ENCODE measurements at regions not wholly inside any gene's neighbourhood (a gene's known extent, or its start where the extent isn't known, plus 50 kb on each side); places are given as distances from the start of the nearest gene placed in this dataset.

DNA sequence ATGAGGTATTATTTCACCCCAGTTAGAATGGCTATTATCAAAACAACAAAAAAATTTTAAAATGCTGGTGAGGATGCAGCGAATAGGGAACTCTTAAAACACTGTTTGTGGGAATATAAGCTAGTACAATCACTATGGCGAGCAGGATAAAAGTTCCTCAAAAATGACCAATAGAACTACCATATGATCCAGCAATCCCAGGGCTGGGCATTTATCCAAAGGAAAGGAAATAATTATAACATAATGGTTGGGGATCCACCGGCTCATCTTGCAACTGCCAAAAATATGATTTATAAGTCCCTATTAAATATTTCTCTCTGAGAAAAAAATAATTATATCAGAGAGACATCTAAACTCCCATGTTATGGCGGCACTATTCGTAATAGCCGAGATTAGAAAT lies 127.6 kb upstream of the MME start:
- Histone ChIP-seq H2AFZ (ENCODE audit: low read depth, low read length) (no peak overlapping the region), H3K79me2 (replicated peaks; ENCODE audit: insufficient read depth, low read length) (no peaks in the 10 kb centered on the region), H3K36me3 (ENCODE audit: insufficient read depth, low read length) (no peaks in the 10 kb centered on the region), H3K27ac (ENCODE audit: low read length) (no peak overlapping the region), H3K4me2 (ENCODE audit: low read length) (no peak overlapping the region), H3K9me2 (ENCODE audit: insufficient read depth, low read length) (no peaks in the 10 kb centered on the region), H3K9me3 (ENCODE audit: low read length) (peaks cover 5% of the 10 kb centered on the region), H3K27me3 (ENCODE audit: insufficient read depth, low read depth, low read length) (no peaks in the 10 kb centered on the region), H4K20me1 (ENCODE audit: insufficient read depth) (no peaks in the 10 kb centered on the region), H3F3A (ENCODE audit: insufficient read depth, low read length, poor library complexity, severe bottlenecking) (no peaks in the 10 kb centered on the region), H3K4me3 (ENCODE audit: low read length) (no peak overlapping the region), H3K9ac (ENCODE audit: low read length) (no peak overlapping the region)
- TF ChIP-seq, protein P1, sequence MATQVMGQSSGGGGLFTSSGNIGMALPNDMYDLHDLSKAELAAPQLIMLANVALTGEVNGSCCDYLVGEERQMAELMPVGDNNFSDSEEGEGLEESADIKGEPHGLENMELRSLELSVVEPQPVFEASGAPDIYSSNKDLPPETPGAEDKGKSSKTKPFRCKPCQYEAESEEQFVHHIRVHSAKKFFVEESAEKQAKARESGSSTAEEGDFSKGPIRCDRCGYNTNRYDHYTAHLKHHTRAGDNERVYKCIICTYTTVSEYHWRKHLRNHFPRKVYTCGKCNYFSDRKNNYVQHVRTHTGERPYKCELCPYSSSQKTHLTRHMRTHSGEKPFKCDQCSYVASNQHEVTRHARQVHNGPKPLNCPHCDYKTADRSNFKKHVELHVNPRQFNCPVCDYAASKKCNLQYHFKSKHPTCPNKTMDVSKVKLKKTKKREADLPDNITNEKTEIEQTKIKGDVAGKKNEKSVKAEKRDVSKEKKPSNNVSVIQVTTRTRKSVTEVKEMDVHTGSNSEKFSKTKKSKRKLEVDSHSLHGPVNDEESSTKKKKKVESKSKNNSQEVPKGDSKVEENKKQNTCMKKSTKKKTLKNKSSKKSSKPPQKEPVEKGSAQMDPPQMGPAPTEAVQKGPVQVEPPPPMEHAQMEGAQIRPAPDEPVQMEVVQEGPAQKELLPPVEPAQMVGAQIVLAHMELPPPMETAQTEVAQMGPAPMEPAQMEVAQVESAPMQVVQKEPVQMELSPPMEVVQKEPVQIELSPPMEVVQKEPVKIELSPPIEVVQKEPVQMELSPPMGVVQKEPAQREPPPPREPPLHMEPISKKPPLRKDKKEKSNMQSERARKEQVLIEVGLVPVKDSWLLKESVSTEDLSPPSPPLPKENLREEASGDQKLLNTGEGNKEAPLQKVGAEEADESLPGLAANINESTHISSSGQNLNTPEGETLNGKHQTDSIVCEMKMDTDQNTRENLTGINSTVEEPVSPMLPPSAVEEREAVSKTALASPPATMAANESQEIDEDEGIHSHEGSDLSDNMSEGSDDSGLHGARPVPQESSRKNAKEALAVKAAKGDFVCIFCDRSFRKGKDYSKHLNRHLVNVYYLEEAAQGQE (IDR thresholded peaks at IDR 0.05; ENCODE audit: borderline replicate concordance), result no peak
- TF ChIP-seq POLR2AphosphoS5 (IDR thresholded peaks at IDR 0.05) (no peak), MXI1 (conservative IDR thresholded peaks at IDR 0.05; ENCODE audit: poor library complexity, severe bottlenecking) (no peak), EP300 (conservative IDR thresholded peaks at IDR 0.05; ENCODE audit: poor library complexity, severe bottlenecking) (no peak), SMC3 (conservative IDR thresholded peaks at IDR 0.05; ENCODE audit: poor library complexity) (no peak), TAF1 (IDR thresholded peaks at IDR 0.05; ENCODE audit: low read depth) (no peak), RAD21 (conservative IDR thresholded peaks at IDR 0.05) (no peak), EZH2 (IDR thresholded peaks at IDR 0.05; ENCODE audit: borderline replicate concordance, insufficient read depth, low read length, poor library complexity, severe bottlenecking) (no peak)
- TF ChIP-seq, protein P2, sequence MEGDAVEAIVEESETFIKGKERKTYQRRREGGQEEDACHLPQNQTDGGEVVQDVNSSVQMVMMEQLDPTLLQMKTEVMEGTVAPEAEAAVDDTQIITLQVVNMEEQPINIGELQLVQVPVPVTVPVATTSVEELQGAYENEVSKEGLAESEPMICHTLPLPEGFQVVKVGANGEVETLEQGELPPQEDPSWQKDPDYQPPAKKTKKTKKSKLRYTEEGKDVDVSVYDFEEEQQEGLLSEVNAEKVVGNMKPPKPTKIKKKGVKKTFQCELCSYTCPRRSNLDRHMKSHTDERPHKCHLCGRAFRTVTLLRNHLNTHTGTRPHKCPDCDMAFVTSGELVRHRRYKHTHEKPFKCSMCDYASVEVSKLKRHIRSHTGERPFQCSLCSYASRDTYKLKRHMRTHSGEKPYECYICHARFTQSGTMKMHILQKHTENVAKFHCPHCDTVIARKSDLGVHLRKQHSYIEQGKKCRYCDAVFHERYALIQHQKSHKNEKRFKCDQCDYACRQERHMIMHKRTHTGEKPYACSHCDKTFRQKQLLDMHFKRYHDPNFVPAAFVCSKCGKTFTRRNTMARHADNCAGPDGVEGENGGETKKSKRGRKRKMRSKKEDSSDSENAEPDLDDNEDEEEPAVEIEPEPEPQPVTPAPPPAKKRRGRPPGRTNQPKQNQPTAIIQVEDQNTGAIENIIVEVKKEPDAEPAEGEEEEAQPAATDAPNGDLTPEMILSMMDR (IDR thresholded peaks at IDR 0.05; ENCODE audit: poor library complexity, severe bottlenecking), result no peak

DNA sequence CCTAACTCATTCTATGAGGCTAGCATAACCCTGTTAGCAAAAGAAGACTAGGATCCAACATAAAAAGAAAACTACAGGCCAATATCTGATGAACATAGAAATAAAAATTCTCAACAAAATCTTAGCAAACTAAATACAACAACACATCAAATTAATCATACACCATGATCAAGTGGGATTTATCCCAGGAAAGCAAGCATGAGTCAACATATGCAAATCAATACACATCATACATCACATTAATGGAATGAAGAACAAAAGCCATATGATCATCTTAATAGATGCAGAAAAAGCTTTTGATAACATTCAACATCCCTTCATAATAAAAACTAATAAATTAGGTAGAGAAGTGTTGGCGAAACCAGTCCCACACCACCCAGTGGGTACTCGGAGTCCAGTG lies 136.1 kb upstream of the MME start:
- Histone ChIP-seq H3K27ac (ENCODE audit: low read length) (no peak overlapping the region), H3K79me2 (replicated peaks; ENCODE audit: insufficient read depth, low read length) (no peaks in the 10 kb centered on the region), H3K4me3 (ENCODE audit: low read length) (no peak overlapping the region), H2AFZ (ENCODE audit: low read depth, low read length) (no peak overlapping the region), H3K4me2 (ENCODE audit: low read length) (no peak overlapping the region), H3K9me3 (ENCODE audit: low read length) (no peaks in the 10 kb centered on the region), H3K9ac (ENCODE audit: low read length) (no peak overlapping the region), H3K9me2 (ENCODE audit: insufficient read depth, low read length) (no peaks in the 10 kb centered on the region), H3K27me3 (ENCODE audit: insufficient read depth, low read depth, low read length) (no peaks in the 10 kb centered on the region), H4K20me1 (ENCODE audit: insufficient read depth) (no peaks in the 10 kb centered on the region), H3K36me3 (ENCODE audit: insufficient read depth, low read length) (no peaks in the 10 kb centered on the region), H3F3A (ENCODE audit: insufficient read depth, low read length, poor library complexity, severe bottlenecking) (no peaks in the 10 kb centered on the region)
- TF ChIP-seq POLR2AphosphoS5 (IDR thresholded peaks at IDR 0.05), result no peak
- no peak for TF ChIP-seq TAF1 (IDR thresholded peaks at IDR 0.05; ENCODE audit: low read depth)
- TF ChIP-seq, protein P2 (IDR thresholded peaks at IDR 0.05; ENCODE audit: poor library complexity, severe bottlenecking), result no peak
- no peak for TF ChIP-seq SMC3 (conservative IDR thresholded peaks at IDR 0.05; ENCODE audit: poor library complexity)
- TF ChIP-seq EP300 (conservative IDR thresholded peaks at IDR 0.05; ENCODE audit: poor library complexity, severe bottlenecking), result no peak
- TF ChIP-seq EZH2 (IDR thresholded peaks at IDR 0.05; ENCODE audit: borderline replicate concordance, insufficient read depth, low read length, poor library complexity, severe bottlenecking), result no peak
- TF ChIP-seq RAD21 (conservative IDR thresholded peaks at IDR 0.05), result no peak
- TF ChIP-seq, protein P1 (IDR thresholded peaks at IDR 0.05; ENCODE audit: borderline replicate concordance), result no peak
- no peak for TF ChIP-seq MXI1 (conservative IDR thresholded peaks at IDR 0.05; ENCODE audit: poor library complexity, severe bottlenecking)

All from neural cell (in vitro differentiated cells).